ENCODE measurements at regions not wholly inside any gene's neighbourhood (a gene's known extent, or its start where the extent isn't known, plus 50 kb on each side); places are given as distances from the start of the nearest gene placed in this dataset.
"Not testable (repeated sequence)": the region's sequence is repeated elsewhere in the genome, so short reads cannot be mapped to it uniquely, and the experiment has no call there.

DNA sequence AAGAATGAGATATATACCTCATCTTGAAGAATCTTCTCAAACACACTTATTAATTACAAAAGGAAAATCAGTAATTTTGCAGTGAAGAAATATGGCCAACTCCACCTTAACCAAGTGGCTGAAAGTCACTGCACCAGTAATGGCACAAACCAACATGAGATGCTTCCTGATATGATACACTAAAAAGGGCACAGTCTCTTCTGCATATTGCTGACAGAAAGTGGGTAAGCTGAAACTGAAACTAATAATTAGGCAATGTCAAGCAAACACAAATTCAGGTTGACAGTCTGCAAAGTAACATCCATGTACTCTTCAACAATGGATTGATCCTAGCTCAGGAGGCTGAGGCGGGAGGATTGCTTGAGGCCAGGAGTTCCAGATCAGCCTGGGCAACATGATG lies 56.1 kb downstream of the ZNF22 start:
- H3K27me3 Mint-ChIP-seq; H3K36me3 Mint-ChIP-seq (ENCODE audit: low read depth); intact Hi-C loops (cut with micrococcal nuclease); H3K27ac Mint-ChIP-seq; H3K4me3 Mint-ChIP-seq: not testable (repeated sequence)
- H3K4me1 Mint-ChIP-seq (ENCODE audit: low read depth): peaks cover 18% of the 10 kb centered on the region
- peaks cover 27% of the 10 kb centered on the region for H3K9me3 Mint-ChIP-seq

DNA sequence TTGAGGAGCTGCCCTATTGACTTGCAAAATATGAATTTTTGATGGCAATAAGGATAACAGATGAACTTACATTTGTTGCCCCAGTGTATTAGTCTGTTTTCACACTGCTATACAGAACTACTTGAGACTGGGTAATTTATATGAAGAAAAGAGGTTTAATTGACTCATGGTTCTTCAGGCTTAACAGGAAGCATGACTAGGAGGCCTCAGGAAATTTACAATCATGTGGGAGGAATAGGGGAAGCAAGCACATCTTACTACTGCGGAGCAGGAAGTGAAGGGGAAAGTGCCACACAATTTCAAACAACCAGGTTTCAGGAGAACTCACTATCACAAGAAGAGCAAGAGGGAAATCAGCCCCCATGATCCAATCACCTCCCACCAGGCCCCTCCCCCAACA lies 57.9 kb downstream of the ZNF22 start:
- Mint-ChIP-seq H3K9me3 (peaks cover 27% of the 10 kb centered on the region), H3K4me1 (ENCODE audit: low read depth) (peaks cover 19% of the 10 kb centered on the region), H3K36me3 (ENCODE audit: low read depth) (no peaks in the 10 kb centered on the region), H3K27me3 (no peaks in the 10 kb centered on the region), H3K4me3 (no peak overlapping the region), H3K27ac (no peak overlapping the region)
- intact Hi-C loops (cut with micrococcal nuclease): no loop called here

DNA sequence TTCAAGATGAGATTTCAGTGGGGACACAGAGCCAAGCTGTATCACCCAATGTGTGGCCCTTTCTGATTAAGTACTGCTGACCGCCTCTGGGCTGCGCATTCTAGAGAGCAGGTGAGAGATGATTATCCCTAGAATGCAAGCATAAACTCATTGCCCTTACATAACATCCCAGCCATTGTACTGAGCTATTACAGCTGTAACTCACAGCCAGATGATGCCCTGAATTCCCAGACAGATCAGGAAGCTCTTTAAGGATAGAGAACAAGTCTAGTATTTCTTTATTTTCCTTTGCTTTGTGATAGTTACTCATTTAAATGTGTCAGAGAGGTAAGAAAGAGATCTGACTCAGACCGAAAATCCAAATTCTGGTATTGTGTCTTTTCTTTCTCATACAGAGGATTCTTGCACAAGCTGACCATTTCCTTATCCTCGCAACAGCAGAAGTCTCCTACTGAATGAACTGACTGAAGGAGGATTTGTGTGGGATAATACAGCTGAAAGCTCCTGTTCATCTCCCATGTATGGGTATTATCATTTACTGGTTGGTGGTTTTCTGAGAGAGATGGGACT lies 58.4 kb downstream of the ZNF22 start:
- peaks cover 27% of the 10 kb centered on the region for H3K9me3 Mint-ChIP-seq
- no peak overlapping the region for H3K27ac Mint-ChIP-seq
- H3K4me3 Mint-ChIP-seq: no peak overlapping the region

DNA sequence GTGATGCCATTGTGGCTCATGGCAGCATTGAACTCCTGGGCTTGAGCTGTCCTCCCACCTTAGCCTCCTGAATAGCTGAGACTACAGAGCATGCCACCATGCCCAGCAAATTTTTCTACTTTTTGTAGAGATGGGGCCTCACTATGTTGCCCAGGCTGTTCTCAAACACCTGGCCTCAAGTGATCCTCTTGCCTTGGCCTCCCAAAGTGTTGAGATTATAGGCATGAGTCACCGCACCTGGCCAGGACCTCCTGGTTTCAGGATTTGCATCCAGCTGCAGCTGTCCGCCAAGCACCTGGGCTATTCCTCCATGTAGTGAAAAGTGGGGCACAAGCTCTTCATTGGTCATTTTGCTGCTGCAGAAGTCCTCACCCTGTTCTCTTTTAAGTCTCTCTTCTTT lies 58.9 kb downstream of the ZNF22 start:
- intact Hi-C loops (cut with micrococcal nuclease): no loop called here
- no peaks in the 10 kb centered on the region for H3K27me3 Mint-ChIP-seq
- no peaks in the 10 kb centered on the region for H3K36me3 Mint-ChIP-seq (ENCODE audit: low read depth)
- peaks cover 27% of the 10 kb centered on the region for H3K9me3 Mint-ChIP-seq
- no peak overlapping the region for H3K4me3 Mint-ChIP-seq
- no peak overlapping the region for H3K27ac Mint-ChIP-seq
- peaks cover 25% of the 10 kb centered on the region for H3K4me1 Mint-ChIP-seq (ENCODE audit: low read depth)

More for the DNA sequence above, 58.4 kb downstream of the ZNF22 start:
- Mint-ChIP-seq H3K4me1 (ENCODE audit: low read depth) (peaks cover 24% of the 10 kb centered on the region), H3K36me3 (ENCODE audit: low read depth) (no peaks in the 10 kb centered on the region), H3K27me3 (no peaks in the 10 kb centered on the region)
- intact Hi-C loops (cut with micrococcal nuclease): no loop called here

DNA sequence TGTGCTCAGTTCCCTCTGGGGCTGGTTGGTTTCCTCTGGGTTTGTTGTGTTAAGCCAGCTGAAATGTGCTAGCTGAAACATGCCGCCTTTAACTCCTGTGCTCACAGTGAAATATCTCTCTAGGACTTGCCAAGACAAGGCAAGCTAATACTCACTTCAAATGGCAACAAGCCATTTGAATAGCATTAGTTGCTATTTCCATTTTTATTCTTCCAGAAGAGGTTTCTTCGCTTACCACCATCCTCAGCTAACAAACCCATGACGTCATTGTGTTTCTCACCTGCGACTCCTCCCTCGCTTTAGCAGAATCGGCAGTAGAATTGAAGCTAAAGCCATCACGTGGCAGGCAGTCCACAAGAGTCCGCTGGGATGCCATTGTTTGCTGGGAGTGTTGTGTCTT lies 61.3 kb downstream of the ZNF22 start:
- intact Hi-C loops (cut with micrococcal nuclease): no loop called here
- Mint-ChIP-seq H3K4me1 (ENCODE audit: low read depth) (peaks cover 32% of the 10 kb centered on the region), H3K27ac (no peak overlapping the region), H3K9me3 (peaks cover 18% of the 10 kb centered on the region), H3K27me3 (no peaks in the 10 kb centered on the region), H3K4me3 (no peak overlapping the region), H3K36me3 (ENCODE audit: low read depth) (no peaks in the 10 kb centered on the region)

DNA sequence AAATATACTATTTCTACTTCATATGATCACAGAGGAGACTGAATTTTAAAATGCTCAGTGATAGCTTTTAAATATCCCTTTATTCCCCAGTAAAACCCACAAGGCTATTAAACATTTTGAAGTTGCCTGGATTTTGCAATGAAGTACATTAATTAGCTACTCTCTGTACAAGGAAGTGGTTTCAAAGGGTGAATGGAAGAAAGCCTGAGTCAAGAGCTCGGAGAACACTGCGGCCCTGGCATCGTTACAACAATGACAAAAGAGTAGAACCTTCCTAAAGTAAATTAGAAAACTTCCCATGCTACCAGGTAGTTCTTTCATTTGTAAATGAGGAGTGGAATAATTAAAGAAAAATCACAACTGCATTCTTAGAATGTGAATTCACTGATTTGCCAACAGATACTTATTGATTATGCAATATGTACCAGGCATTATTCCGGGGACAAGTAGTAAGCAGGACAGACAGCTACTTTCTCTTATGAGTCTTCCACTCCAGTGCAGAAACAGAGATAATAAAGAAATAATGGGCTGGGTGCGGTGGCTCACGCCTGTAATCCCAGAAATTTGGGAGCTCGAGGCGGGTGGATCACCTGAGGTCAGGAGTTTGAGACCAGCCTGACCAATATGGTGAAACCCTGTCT lies 63.0 kb downstream of the ZNF22 start:
- intact Hi-C loops (cut with micrococcal nuclease): no loop called here

DNA sequence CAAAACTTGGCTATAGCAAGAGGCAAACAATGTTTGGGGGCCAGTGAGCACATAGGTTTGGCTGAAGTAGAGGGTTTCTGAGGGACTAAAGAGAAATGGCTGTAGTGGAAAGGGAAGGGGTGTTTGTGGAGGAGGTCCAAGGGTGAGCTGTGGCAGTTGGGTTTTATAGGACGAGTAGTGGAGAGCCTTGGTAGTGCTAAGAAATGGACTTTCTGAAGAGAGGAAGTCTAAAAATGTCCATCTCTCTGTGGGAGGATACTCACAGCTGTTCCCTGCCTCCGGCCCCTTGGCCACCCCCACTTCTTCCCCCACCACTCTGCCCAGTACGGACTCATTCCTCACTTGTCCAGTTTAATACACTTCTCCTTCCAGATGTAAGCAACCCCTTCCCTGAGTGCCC lies 64.3 kb downstream of the ZNF22 start:
- H3K4me3 Mint-ChIP-seq: no peak overlapping the region
- no peak overlapping the region for H3K27ac Mint-ChIP-seq
- peaks cover 15% of the 10 kb centered on the region for H3K4me1 Mint-ChIP-seq (ENCODE audit: low read depth)
- no peaks in the 10 kb centered on the region for H3K9me3 Mint-ChIP-seq
- no peaks in the 10 kb centered on the region for H3K36me3 Mint-ChIP-seq (ENCODE audit: low read depth)
- intact Hi-C loops (cut with micrococcal nuclease): no loop called here
- no peaks in the 10 kb centered on the region for H3K27me3 Mint-ChIP-seq

More for the DNA sequence above, 63.0 kb downstream of the ZNF22 start:
- Mint-ChIP-seq H3K4me3 (no peak overlapping the region), H3K27ac (no peak overlapping the region), H3K36me3 (ENCODE audit: low read depth) (no peaks in the 10 kb centered on the region), H3K27me3 (no peaks in the 10 kb centered on the region), H3K4me1 (ENCODE audit: low read depth) (peaks cover 28% of the 10 kb centered on the region), H3K9me3 (peaks cover 4% of the 10 kb centered on the region)

DNA sequence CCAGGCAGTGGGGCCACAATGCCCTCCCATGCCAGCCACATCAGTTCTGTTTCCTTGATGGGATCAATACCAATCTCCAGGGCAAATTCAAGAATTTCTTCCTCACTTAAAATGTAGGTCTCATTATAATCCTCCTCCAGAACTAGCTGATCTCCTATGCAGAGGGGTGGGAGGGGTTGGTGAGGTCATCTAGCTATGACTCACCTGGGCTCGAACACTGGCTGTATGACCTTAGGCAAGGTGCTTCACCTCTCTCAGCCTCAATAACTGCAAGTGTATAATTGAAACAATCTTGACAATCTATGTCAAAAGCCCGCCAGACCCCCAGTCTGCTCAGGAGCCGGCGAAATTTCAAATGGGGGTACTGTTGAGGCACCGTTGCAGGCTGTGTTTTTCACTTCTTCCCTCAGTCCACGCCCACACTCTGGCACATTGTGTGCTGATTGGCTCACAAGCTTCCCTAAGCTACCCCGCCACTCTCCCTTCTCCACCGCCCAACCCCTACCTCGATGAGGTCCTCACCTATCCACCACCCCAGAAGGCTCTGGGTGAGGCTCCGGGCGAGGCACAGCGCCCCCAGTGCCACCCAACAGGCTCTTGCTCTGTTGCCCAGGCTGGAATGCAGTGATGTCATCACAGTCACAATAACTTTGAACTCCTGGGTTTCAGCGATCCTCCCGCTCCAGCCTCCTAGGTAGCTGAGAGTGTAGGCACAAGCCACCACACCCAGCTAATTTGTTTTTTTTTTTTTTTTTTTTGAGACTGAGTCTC lies 70.5 kb downstream of the ZNF22 start:
- Mint-ChIP-seq H3K4me3 (no peak overlapping the region), H3K36me3 (ENCODE audit: low read depth) (no peaks in the 10 kb centered on the region), H3K27me3 (peaks cover 2% of the 10 kb centered on the region), H3K9me3 (peaks cover 17% of the 10 kb centered on the region), H3K27ac (no peak overlapping the region), H3K4me1 (ENCODE audit: low read depth) (peaks cover 4% of the 10 kb centered on the region)
- intact Hi-C loops (cut with micrococcal nuclease): no loop called here

DNA sequence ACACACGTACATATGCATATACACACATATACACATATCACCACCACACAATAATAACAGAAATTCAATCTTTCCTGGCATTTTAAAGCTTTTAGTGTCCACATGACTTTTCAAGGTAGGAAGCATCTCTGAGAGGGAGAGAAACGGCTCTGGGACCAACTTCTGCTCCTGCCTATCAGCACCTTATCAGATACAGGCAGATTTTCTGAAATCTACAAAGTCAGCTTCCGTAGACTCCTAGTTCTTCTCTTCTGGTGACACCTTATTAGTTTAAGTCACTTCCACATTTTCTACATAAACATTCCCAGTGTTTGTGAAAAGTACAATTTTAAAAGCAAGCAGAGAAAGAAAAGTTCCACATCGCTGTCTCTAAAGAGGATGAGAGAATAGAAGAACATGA lies 74.5 kb downstream of the ZNF22 start:
- intact Hi-C loops (cut with micrococcal nuclease): no loop called here
- H3K4me1 Mint-ChIP-seq (ENCODE audit: low read depth): peaks cover 4% of the 10 kb centered on the region
- no peak overlapping the region for H3K4me3 Mint-ChIP-seq
- H3K27me3 Mint-ChIP-seq: peaks cover 9% of the 10 kb centered on the region
- H3K36me3 Mint-ChIP-seq (ENCODE audit: low read depth): no peaks in the 10 kb centered on the region
- peaks cover 17% of the 10 kb centered on the region for H3K9me3 Mint-ChIP-seq
- H3K27ac Mint-ChIP-seq: no peak overlapping the region

DNA sequence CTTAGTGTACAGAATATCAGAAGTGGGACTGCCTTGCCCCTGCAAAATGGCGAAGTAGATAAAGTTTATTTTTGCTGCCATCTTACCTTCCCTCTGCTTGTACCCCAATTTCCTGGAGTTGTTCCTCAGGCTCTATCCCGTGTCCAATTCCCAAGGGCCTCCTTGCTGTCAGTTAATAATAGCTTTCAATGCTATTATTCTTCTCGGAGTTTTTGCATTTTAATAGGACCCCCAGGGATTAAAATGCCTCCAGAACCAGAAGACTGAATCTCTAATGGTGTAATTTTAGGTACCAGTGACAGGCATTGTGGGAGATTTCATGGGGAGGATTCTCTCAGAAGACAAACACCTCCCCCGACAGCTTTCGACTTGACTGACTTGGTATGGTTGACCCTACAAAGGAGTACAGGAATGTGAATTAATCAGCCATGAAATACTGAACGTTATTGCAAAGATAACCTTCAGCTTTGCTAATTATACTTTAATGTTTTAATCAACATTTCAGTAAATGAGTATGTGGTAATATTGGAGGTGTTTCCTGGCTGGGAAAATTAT lies 75.2 kb downstream of the ZNF22 start:
- no peak overlapping the region for H3K4me3 Mint-ChIP-seq
- H3K36me3 Mint-ChIP-seq (ENCODE audit: low read depth): no peaks in the 10 kb centered on the region
- peaks cover 10% of the 10 kb centered on the region for H3K9me3 Mint-ChIP-seq
- no peak overlapping the region for H3K27ac Mint-ChIP-seq
- H3K4me1 Mint-ChIP-seq (ENCODE audit: low read depth): peaks cover 4% of the 10 kb centered on the region
- intact Hi-C loops (cut with micrococcal nuclease): no loop called here
- peaks cover 9% of the 10 kb centered on the region for H3K27me3 Mint-ChIP-seq

DNA sequence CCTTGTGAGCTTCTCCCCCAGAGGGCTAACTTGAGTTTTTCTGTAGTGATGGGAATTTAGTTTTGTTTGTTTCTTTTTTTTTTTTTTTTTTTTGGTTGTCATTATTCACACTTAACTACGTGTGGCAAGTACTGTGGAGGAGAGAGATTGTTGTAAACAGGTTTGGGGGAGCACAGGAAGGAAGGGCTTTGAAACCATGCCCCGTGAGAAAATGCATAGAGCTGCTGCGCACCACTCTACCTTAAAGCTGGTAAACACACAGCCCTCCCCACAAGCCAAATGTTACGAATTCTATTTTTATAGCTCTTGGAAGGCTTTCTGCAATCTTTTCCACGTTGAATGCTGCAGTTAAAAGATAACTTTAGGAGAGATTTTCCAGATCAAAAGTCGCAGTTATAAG lies 76.2 kb downstream of the ZNF22 start:
- intact Hi-C loops (cut with micrococcal nuclease): no loop called here
- Mint-ChIP-seq H3K4me1 (ENCODE audit: low read depth) (peaks cover 4% of the 10 kb centered on the region), H3K27ac (no peak overlapping the region), H3K27me3 (peaks cover 9% of the 10 kb centered on the region), H3K4me3 (no peak overlapping the region), H3K36me3 (ENCODE audit: low read depth) (no peaks in the 10 kb centered on the region), H3K9me3 (no peaks in the 10 kb centered on the region)

DNA sequence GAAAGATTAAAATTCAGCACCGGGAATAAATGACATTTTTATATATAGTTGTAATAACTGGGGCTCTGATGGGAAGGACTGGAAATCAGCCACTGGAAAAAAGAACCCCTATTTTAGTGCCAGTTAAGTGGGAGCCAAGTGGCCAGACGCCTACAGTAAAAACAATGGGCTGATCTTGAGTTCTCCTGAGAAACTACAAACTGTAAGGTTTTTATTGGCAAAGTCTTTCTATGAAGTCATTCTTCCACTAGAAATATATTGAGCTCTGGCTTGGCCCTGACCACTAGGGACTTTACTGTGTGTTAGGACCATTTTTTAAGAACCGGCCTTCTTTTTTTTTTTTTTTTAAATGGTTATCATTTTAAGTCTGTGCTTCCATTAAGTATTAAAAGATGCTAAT lies 79.6 kb downstream of the ZNF22 start:
- Mint-ChIP-seq H3K4me1 (ENCODE audit: low read depth) (peaks cover under 1% of the 10 kb centered on the region), H3K36me3 (ENCODE audit: low read depth) (no peaks in the 10 kb centered on the region), H3K27me3 (peaks cover 10% of the 10 kb centered on the region), H3K4me3 (no peak overlapping the region), H3K9me3 (peaks cover 3% of the 10 kb centered on the region), H3K27ac (no peak overlapping the region)
- intact Hi-C loops (cut with micrococcal nuclease): no loop called here

DNA sequence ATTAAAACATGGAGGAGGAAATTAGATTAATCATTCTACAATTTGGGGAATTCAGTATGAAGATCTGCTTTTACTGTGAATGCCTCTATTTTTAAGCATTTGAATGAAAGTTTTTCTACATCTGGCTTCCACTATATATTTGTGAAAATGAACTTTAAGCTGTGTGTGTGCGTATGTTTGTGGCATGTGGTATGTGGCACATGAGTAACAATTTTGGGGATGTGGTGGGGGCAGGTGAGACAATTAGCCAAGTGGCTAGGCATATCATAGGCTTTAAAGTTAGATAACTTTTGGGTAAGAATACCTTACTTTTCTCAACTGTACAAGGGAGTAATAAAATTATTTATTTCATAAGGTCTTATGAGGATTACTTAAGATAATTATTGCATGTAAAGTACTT lies 81.5 kb downstream of the ZNF22 start:
- Mint-ChIP-seq H3K27ac (no peak overlapping the region), H3K36me3 (ENCODE audit: low read depth) (no peaks in the 10 kb centered on the region), H3K27me3 (peaks cover 1% of the 10 kb centered on the region), H3K4me3 (no peak overlapping the region), H3K9me3 (peaks cover 11% of the 10 kb centered on the region), H3K4me1 (ENCODE audit: low read depth) (no peaks in the 10 kb centered on the region)
- intact Hi-C loops (cut with micrococcal nuclease): no loop called here

DNA sequence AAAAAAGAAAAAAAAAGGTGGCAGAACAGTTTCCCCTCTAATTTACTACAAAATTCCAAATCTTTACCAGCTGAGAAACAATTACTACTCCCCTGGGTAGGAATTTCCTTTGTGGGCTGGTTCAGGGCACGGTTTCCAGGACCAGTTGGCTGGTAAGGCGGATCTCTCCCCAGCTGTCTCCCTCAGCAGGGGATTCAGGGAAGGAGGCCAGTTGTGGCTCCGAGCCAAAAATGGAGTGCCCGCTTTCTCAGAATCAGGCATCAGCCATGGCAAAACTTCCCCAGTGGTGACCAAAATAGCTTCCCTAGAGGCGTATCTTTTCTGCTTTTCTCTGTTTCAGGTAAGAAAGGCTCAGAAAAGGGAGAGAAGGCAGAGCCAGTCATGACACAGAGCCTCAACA lies 91.2 kb downstream of the ZNF22 start:
- Mint-ChIP-seq H3K36me3 (ENCODE audit: low read depth) (no peaks in the 10 kb centered on the region), H3K27ac (no peak overlapping the region), H3K4me3 (no peak overlapping the region), H3K9me3 (no peaks in the 10 kb centered on the region), H3K4me1 (ENCODE audit: low read depth) (no peaks in the 10 kb centered on the region), H3K27me3 (peaks cover 5% of the 10 kb centered on the region)
- intact Hi-C loops (cut with micrococcal nuclease): no loop called here

All from dendritic cell treated with granulocyte-macrophage colony-stimulating factor and Interleukin-4, amounts not matched to agents 40 ng/mL and 50 ng/mL, for 4 days (primary cell).